AG04450 (cell line): ENCODE measurements at regions not wholly inside any gene's neighbourhood (a gene's known extent, or its start where the extent isn't known, plus 50 kb on each side); places are given as distances from the start of the nearest gene placed in this dataset.

ENCODE experiments used
- CTCF ChIA-PET: fragments of 300-600, 350-600 bp; formaldehyde crosslinking; extraction: SDS; loops from one replicate; lab custom pipeline; 2022; ENCODE audit warnings: antibody characterized with exemption, inconsistent platforms; lab: Charles Lee
- POLR2A ChIA-PET: fragments of 350-600 bp; formaldehyde crosslinking; extraction: SDS; loops from one replicate; lab custom pipeline; 2021; ENCODE audit warnings: antibody characterized with exemption, inconsistent platforms; lab: Yijun Ruan, JAX
- DNase-seq: peaks from one replicate; pipeline ENCODE4 v3.0.0-alpha.2; 2011; ENCODE audit warnings: low read depth, low spot score
- H3K27ac ChIP-seq: one replicate; pipeline ENCODE4 v1.5.1; 2012; ENCODE audit warnings: low read depth, low read length, control low read depth
- H3K27me3 ChIP-seq: one replicate; pipeline ENCODE4 v1.6.0; 2012; ENCODE audit warnings: low read length; ENCODE audit not compliant: control insufficient read depth, insufficient read depth
- H3K4me3 ChIP-seq: 2 replicates; pipeline ENCODE4 v1.5.1; 2011; ENCODE audit warnings: mild to moderate bottlenecking, low read depth, low read length, control low read depth
- H3K9me3 ChIP-seq: 2 replicates; pipeline ENCODE4 v1.5.1; 2012; ENCODE audit warnings: low read length; ENCODE audit not compliant: control insufficient read depth, insufficient read depth
- CTCF ChIP-seq: IDR thresholded peaks from 2 replicates; pipeline ENCODE4 v1.5.1; 2011; ENCODE audit warnings: low read depth, low read length, control low read depth, inconsistent platforms

- Histone ChIP-seq H3K9me3 (no peaks in the 10 kb centered on the region; the same call in 1 of the 2 replicates), H3K4me3 (no peak overlapping the region), H3K27ac (no peak overlapping the region), H3K27me3 (no peaks in the 10 kb centered on the region)
- CTCF ChIA-PET = no interaction called here
- no peak for DNase-seq
- no peak for TF ChIP-seq CTCF
- POLR2A ChIA-PET = no interaction called here
Observed at GRCh38 chr20:19834783-19835182, 76.7 kb downstream of the RIN2 start.

GRCh38 chr20:19835533-19836222 lies 77.6 kb downstream of the RIN2 start:
- DNase-seq = no peak
- H3K27ac ChIP-seq = no peak overlapping the region
- no peaks in the 10 kb centered on the region; the same call in 1 of the 2 replicates for H3K9me3 ChIP-seq
- no peak overlapping the region for H3K4me3 ChIP-seq
- TF ChIP-seq CTCF = no peak
- CTCF ChIA-PET = interaction anchor here (0.7 to 1.3 kb wide), 2 partner anchors 7 to 293 kb away, joined by 3 to 6 read pairs; no protein-coding TSS in a partner anchor
- POLR2A ChIA-PET = interaction anchor here (0.6 kb wide), 1 partner anchor 13 kb away, joined by 3 read pairs; no protein-coding TSS in a partner anchor
- H3K27me3 ChIP-seq = no peaks in the 10 kb centered on the region

GRCh38 chr20:19838468-19838867 lies 80.4 kb downstream of the RIN2 start:
- DNase-seq = no peak
- CTCF ChIA-PET = interaction anchor here (0.5 kb wide), 1 partner anchor 167 kb away, joined by 3 read pairs; no protein-coding TSS in a partner anchor
- TF ChIP-seq CTCF = no peak
- H3K27me3 ChIP-seq = no peaks in the 10 kb centered on the region
- no peak overlapping the region for H3K27ac ChIP-seq
- POLR2A ChIA-PET = no interaction called here
- peaks cover 12% of the 10 kb centered on the region for H3K9me3 ChIP-seq
- no peak overlapping the region for H3K4me3 ChIP-seq

- ChIA-PET POLR2A (no interaction called here), CTCF (interaction anchor here (0.5 to 1.3 kb wide), 2 partner anchors 12 to 167 kb away, joined by 3 to 4 read pairs; no protein-coding TSS in a partner anchor)
- Histone ChIP-seq H3K27me3 (no peaks in the 10 kb centered on the region), H3K4me3 (no peak overlapping the region), H3K9me3 (peaks cover 12% of the 10 kb centered on the region), H3K27ac (no peak overlapping the region)
- no peak for DNase-seq
- TF ChIP-seq CTCF = no peak
Observed at GRCh38 chr20:19839053-19839452, 81.0 kb downstream of the RIN2 start.

- TF ChIP-seq CTCF = no peak
- no peaks in the 10 kb centered on the region for H3K27me3 ChIP-seq
- peaks cover 12% of the 10 kb centered on the region for H3K9me3 ChIP-seq
- DNase-seq = no peak
- no peak overlapping the region for H3K4me3 ChIP-seq
- ChIA-PET POLR2A (no interaction called here), CTCF (interaction anchor here (0.6 to 1.3 kb wide), 2 partner anchors 9 to 13 kb away, joined by 3 to 4 read pairs; no protein-coding TSS in a partner anchor)
- no peak overlapping the region for H3K27ac ChIP-seq
Observed at GRCh38 chr20:19840111-19840710, 82.2 kb downstream of the RIN2 start.
